Superior temporal gyrus (tissue), 1 donor: ENCODE measurements at regions not wholly inside any gene's neighbourhood (a gene's known extent, or its start where the extent isn't known, plus 50 kb on each side); places are given as distances from the start of the nearest gene placed in this dataset.
"Not testable (repeated sequence)": the region's sequence is repeated elsewhere in the genome, so short reads cannot be mapped to it uniquely, and the experiment has no call there.

Experiments
- DNase-seq: peaks from one replicate; pipeline ENCODE4 v3.0.0-alpha.2; 2016; ENCODE audit errors: extremely low spot score

DNA sequence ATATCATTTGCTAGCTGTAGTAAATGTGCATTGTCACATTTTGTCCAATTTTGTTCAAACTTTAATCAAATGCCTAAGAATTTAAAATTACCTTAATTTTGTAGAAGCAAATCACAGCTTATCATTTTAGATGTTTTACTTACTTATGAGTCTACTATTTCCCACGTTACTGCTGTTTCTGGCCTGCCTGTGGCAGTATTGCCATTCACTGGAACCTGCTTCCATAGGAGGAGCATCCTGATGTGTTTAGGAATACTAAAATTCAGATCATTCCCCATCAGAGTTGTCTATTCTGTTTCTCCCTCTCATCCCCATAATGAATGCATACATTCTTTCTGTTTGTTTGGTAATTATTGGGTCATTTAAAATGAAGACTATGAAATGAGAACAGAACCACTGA, 119.5 kb upstream of the SNRPN start:
- no peak for DNase-seq

GRCh38 chr15:24848050-24848449, 106.7 kb upstream of the SNRPN start:
- peak; percentile 40 for DNase-seq

- DNase-seq: no peak
Measured at GRCh38 chr15:24856397-24857390, 98.1 kb upstream of the SNRPN start.

- DNase-seq: no peak
Measured at GRCh38 chr15:24857763-24858162, 97.0 kb upstream of the SNRPN start.

GRCh38 chr15:24858183-24858582, 96.6 kb upstream of the SNRPN start:
- not testable (repeated sequence) for DNase-seq

GRCh38 chr15:24858737-24859601, 95.8 kb upstream of the SNRPN start:
- no peak for DNase-seq

- DNase-seq: no peak
Measured at GRCh38 chr15:24861014-24861690, 93.6 kb upstream of the SNRPN start.

DNA sequence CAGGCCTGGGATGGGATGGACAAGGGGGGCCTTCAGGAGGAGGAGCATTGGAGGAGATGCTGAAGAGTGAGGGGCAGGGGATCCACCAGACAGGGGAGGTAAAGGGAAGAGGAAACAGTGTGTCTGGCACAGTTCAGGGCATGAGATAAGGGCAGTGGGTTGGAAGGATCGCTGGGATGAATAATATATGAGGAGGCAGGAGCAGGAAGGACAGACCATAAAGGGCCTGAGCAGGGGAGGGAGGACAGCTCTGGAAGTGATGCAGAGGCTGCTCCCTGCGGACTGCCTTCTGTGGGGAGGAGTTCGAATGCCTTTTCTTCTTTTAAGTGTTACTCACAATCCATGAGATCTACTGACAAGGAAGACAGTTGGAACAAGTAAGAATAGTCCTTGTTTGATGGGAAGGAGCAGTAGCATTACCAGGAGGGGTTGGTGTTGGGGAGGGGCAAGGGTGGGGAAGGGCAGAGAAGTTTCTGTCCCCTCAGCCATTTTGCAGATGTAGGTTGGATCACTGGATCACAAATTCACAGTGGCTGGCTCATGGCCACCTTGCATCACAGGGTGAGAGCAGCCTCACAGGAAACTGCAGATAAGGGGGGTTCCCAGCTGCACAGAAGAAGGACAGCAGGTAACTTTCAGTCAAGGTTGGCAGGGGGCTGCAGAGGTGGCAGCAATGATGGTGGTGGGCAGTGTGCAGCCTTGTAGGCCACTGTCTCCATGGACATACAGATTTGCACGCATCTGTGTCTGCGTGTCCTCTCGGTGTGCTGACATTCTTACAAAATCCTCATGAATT, 91.9 kb upstream of the SNRPN start:
- no peak for DNase-seq

- DNase-seq: no peak
Measured at GRCh38 chr15:24865303-24865702, 89.5 kb upstream of the SNRPN start.

GRCh38 chr15:24877174-24877573, 77.6 kb upstream of the SNRPN start:
- DNase-seq: no peak

- DNase-seq: peak; percentile 14
Measured at GRCh38 chr15:24878153-24878552, 76.6 kb upstream of the SNRPN start.

DNA sequence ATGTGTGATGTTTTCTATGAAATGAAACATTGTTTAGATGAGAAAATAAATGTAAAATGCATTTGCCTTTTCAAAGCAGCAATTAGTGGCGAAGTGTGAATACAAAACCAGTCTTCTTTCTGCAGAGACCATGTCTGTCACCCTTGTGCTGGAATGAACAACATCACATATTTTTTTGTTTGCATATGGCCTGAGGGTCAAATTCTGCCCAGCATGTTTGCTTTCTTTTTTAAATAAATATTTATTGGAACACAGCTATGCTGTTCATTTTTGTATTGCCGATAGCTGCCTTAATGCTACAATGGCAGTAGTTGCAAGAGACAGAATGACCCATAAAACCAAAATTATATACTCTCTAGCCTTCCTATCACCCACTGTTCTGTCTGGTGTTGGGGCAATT, 75.3 kb upstream of the SNRPN start:
- DNase-seq: no peak

- no peak for DNase-seq
Measured at GRCh38 chr15:24880663-24881062, 74.1 kb upstream of the SNRPN start.

DNA sequence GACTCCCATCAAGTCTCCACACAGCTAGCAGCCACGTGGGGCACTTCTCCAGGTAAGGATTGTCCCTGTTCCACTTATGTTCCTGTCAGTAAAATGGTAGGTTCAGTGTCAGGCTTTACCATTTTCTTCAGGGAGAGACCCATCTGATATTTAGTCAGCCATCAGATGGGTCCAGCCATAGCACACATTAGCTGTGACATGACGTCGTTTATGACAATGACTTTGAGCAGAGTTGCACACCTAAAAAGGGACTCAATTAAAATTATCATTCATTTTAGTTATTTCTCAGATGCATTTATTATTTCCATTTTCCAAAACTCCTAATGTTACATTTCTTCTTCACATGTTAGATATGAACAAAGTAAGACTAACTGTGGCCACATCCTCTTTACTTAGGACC, 68.2 kb upstream of the SNRPN start:
- no peak for DNase-seq

DNA sequence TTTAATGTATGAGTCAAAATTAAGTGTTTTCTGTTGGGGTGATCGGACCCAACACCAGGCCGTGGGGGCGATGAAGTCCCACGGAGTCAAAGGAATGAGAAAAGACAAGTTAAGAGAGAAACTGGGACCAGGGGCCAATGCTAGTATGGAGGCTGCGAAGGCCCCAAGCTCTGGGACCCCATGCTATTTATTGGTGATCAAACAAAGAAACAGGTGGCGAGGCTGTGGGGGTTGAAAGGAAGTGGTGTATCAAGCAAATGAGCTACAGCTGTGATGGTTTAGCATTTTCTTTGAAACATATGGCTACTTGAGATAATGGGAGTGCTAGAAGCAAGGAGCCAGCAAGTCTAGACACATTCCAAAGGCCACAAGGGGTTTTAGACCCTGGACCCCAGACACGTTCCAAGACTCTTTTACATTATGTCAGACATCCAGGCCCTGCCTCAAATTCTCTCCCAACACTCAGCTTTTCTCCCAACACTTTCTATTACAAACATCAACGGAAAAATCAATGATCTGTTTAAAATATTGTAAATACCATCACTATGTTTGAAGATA, 56.0 kb upstream of the SNRPN start:
- DNase-seq: no peak

GRCh38 chr15:24899367-24899766, 55.4 kb upstream of the SNRPN start:
- DNase-seq: no peak

DNA sequence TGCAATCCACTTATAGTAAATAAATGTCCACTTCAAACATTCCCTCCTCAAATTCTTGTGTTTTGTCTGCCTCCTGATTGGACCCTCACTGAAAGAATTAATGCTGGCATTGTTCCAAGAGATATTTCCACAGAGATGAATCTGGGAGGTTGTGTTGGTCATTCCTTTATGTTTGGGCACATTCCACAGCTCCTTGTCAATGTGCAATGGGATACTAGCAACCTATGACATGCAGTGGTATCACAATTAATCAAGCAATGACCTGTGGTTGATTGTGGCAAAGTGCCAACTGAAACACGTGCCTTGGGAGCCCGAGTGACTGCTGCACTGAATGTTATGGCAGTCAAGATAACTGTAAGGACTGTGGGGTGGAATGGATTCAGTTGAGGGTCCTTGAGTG, 55.0 kb upstream of the SNRPN start:
- no peak for DNase-seq

DNA sequence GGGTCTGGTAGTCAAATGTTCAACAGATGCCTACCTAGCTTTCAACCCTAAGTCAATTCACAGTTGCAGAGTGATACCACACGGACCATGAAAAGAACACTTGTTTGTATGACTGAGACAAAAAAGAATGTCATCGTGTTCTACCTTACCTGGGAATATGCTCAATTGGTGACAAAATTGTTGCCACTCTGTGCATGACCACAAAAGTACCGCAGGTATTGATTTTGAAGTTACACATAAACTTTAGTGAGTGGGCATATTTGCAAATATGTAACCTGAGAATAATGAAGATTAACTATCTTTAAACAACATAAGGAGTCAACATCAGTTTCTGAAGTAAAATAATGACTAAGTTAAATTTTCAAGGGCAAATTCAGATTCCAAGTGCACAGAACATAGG, 53.4 kb upstream of the SNRPN start:
- DNase-seq: no peak
